Esophagus squamous epithelium (tissue), 5 donors: ENCODE measurements at regions not wholly inside any gene's neighbourhood (a gene's known extent, or its start where the extent isn't known, plus 50 kb on each side); places are given as distances from the start of the nearest gene placed in this dataset.
A peak's percentile ranks its signal among the peaks of the same experiment; 100 is the strongest.

Source experiments
- DNase-seq: peaks from one replicate; lab custom pipeline; 2025; lab: John Stamatoyannopoulos, UW
- H3K27ac ChIP-seq, 4 donors: fragments of 200-600 bp; sonication (generic); one replicate each; pipeline ENCODE4 v1.5.1; 2016 to 2019; ENCODE audit warnings: mild to moderate bottlenecking in 1 of 4
- H3K27me3 ChIP-seq, 4 donors: fragments of 200-600 bp; sonication (generic); 1 replicate in 3 of 4; 2 replicates in 1 of 4; pipeline versions ENCODE4 v1.5.1 to v1.6.0; 2017 to 2021; ENCODE audit warnings: antibody characterized with exemption in 1 of 4
- H3K36me3 ChIP-seq, 3 donors: fragments of 200-600 bp; sonication (generic); one replicate each; pipeline ENCODE4 v1.5.1; 2016 to 2019
- H3K4me1 ChIP-seq, 3 donors: fragments of 200-600 bp; sonication (generic); one replicate each; pipeline ENCODE4 v1.5.1; 2017 to 2019
- H3K4me3 ChIP-seq, 4 donors: fragments of 200-600 bp; sonication (generic); 1 replicate in 3 of 4; 2 replicates in 1 of 4; pipeline ENCODE4 v1.5.1; 2016 to 2019; ENCODE audit warnings: mild to moderate bottlenecking in 2 of 4, moderate library complexity in 1 of 4
- H3K9me3 ChIP-seq, 3 donors: fragments of 200-600 bp; sonication (generic); one replicate each; pipeline ENCODE4 v1.5.1; 2016 to 2019
- POLR2A ChIP-seq, 4 donors: fragments of 450-650 bp; IDR thresholded peaks; one replicate each; pipeline ENCODE4 v1.6.1; 2017; ENCODE audit warnings: antibody characterized with exemption in 4 of 4, mild to moderate bottlenecking in 4 of 4, moderate library complexity in 3 of 4
- WGBS, 2 donors: methylation state at CpG; one replicate each; pipeline ENCODE4 v1.1.5; 2018; 5-methylcytosine and 5-hydroxymethylcytosine counted together
- intact Hi-C: fragments of 100-400 bp; cut with DNase I; formaldehyde crosslinking; loops from one replicate; pipeline ENCODE4 v1.15.0; 2022
- TF ChIP-seq, protein P1 (sequence below), 6 experiments: fragments of 450-650 bp in 4 of 6; fragments of 200-600 bp in 2 of 6; sonication (generic) in 2 of 6; IDR thresholded peaks; one replicate each; pipeline ENCODE4 v1.5.1; 2016 to 2019; ENCODE audit warnings: antibody characterized with exemption in 6 of 6, mild to moderate bottlenecking in 4 of 6, moderate library complexity in 4 of 6
- donor health status: DM: yes; HTN: yes; CAD: no.

DNA sequence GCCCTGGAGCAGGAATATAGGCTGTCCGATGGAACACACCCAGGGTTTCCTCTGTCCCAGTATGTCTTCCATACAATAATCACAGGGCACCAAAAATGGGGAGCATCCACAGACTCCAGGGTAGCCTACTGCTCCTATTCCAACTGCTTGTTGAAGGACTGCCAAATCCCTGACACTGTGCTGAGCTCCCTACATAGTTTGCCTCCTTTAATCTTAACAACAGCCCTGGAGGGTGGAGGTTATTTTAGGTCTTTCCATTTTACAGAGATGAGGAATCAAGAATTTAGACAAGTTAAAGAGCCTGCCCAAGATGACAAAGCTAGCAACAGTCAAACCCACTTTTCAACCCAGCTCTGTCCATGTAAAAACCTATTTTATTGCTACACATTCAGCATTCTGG lies 790.4 kb downstream of the DIAPH3 start:
- no peak for TF ChIP-seq POLR2A (IDR thresholded peaks at IDR 0.05)
- TF ChIP-seq, protein P1, sequence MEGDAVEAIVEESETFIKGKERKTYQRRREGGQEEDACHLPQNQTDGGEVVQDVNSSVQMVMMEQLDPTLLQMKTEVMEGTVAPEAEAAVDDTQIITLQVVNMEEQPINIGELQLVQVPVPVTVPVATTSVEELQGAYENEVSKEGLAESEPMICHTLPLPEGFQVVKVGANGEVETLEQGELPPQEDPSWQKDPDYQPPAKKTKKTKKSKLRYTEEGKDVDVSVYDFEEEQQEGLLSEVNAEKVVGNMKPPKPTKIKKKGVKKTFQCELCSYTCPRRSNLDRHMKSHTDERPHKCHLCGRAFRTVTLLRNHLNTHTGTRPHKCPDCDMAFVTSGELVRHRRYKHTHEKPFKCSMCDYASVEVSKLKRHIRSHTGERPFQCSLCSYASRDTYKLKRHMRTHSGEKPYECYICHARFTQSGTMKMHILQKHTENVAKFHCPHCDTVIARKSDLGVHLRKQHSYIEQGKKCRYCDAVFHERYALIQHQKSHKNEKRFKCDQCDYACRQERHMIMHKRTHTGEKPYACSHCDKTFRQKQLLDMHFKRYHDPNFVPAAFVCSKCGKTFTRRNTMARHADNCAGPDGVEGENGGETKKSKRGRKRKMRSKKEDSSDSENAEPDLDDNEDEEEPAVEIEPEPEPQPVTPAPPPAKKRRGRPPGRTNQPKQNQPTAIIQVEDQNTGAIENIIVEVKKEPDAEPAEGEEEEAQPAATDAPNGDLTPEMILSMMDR (IDR thresholded peaks at IDR 0.05): no peak
- 72% methylated on average over 1 of the region's 1 CpG; no CpG with 5 or more reads in 1 of the 2 donors for WGBS, 2 donors

DNA sequence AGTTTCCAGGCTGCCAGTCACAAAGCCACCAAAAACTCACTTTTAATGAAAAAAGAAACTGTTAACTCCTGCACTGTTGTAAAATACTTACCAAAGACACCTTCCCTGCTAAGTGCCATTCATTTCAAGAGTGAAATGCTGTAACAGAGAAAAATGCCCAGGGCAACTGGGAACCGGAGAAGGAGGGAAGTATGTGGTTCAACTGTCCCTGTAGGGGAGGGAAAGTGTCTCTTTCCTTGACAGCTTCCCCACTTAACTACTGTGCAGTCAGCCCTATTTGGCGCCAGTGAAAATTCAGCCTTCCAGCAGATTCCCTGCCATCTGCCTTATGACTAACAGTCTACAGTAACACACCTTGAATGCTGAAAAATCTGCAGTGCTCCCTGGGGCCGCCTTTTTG lies 789.0 kb downstream of the DIAPH3 start:
- Histone ChIP-seq H3K36me3 (no peaks in the 10 kb centered on the region), H3K4me1 (no peaks in the 10 kb centered on the region), H3K27ac (no peak overlapping the region), H3K9me3 (no peaks in the 10 kb centered on the region), H3K27me3 (no peaks in the 10 kb centered on the region), H3K4me3 (no peak overlapping the region)
- intact Hi-C loops: no loop called here
- no peak for TF ChIP-seq POLR2A (IDR thresholded peaks at IDR 0.05)
- TF ChIP-seq, protein P1 (IDR thresholded peaks at IDR 0.05): no peak
- WGBS, 2 donors: 0 to 71% methylated on average over 1 to 3 of the region's 3 CpGs
- DNase-seq: no peak

More for the DNA sequence above, 790.4 kb downstream of the DIAPH3 start:
- DNase-seq: no peak
- peaks cover 0 to 4% (median 0%) of the 10 kb centered on the region in 3 donors for H3K4me1 ChIP-seq
- no peaks in the 10 kb centered on the region for H3K36me3 ChIP-seq
- intact Hi-C loops: no loop called here
- H3K4me3 ChIP-seq: no peak overlapping the region
- H3K9me3 ChIP-seq: no peaks in the 10 kb centered on the region
- no peak overlapping the region for H3K27ac ChIP-seq
- H3K27me3 ChIP-seq: no peaks in the 10 kb centered on the region

DNA sequence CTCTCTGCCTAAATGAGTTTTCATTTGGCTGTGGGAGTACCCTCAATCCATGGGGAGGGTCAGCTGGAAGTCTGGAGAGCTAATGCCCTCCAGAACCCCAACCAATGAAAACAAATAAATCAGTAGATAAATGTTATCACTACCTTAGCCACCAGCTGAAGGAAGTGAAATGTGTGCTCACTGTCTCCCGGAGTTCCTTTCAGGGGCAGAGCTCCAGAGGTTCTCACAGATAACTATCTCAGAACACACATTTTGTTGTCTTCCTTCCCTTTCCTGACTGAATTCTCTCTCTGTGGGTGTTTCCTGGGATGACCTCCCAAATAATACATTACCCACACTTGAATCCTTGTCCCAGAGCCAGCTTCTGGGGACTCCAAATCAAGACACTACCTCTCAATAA lies 779.6 kb downstream of the DIAPH3 start:
- H3K4me1 ChIP-seq: no peaks in the 10 kb centered on the region
- no peak overlapping the region for H3K4me3 ChIP-seq
- H3K9me3 ChIP-seq: no peaks in the 10 kb centered on the region
- H3K27ac ChIP-seq: no peak overlapping the region
- no peak for DNase-seq
- WGBS, 2 donors: 14 to 24% methylated on average over 1 of the region's 1 CpG
- TF ChIP-seq, protein P1 (IDR thresholded peaks at IDR 0.05): no peak
- no peak for TF ChIP-seq POLR2A (IDR thresholded peaks at IDR 0.05)
- no peaks in the 10 kb centered on the region for H3K27me3 ChIP-seq
- no peaks in the 10 kb centered on the region for H3K36me3 ChIP-seq
- intact Hi-C loops: no loop called here

DNA sequence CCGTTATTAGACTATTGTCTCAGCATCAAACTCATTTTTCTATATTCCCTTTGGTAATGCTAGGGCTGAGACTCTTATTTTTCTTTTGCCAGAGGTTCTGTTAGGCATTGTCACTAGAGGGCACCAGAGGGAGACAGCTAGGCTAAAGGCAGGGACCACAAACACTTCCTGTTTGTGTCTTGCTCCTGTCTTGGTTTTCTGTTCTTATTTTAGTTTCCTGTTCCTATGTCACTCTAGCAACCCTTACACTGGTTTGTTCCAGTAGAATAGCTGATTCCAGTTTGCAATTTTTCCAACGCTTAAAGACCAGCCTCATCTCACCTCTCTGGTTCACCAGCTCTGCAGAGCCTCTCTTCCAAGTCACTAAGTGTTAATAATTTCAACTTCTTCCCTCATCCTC lies 772.0 kb downstream of the DIAPH3 start:
- intact Hi-C loops: loop anchor here (10.0 kb wide), 2 partner anchors 283 to 943 kb away; no protein-coding TSS in a partner anchor
- TF ChIP-seq POLR2A (IDR thresholded peaks at IDR 0.05): no peak
- TF ChIP-seq, protein P1 (IDR thresholded peaks at IDR 0.05): peak; percentile 30 to 76 (median 69)
- no peak for DNase-seq
- no peak overlapping the region for H3K4me3 ChIP-seq
- H3K36me3 ChIP-seq: no peaks in the 10 kb centered on the region
- 21 to 39% methylated on average over 2 of the region's 2 CpGs for WGBS, 2 donors
- H3K27me3 ChIP-seq: no peaks in the 10 kb centered on the region
- no peak overlapping the region for H3K27ac ChIP-seq
- H3K4me1 ChIP-seq: peaks cover 0 to 7% (median 4%) of the 10 kb centered on the region in 3 donors
- H3K9me3 ChIP-seq: no peaks in the 10 kb centered on the region

DNA sequence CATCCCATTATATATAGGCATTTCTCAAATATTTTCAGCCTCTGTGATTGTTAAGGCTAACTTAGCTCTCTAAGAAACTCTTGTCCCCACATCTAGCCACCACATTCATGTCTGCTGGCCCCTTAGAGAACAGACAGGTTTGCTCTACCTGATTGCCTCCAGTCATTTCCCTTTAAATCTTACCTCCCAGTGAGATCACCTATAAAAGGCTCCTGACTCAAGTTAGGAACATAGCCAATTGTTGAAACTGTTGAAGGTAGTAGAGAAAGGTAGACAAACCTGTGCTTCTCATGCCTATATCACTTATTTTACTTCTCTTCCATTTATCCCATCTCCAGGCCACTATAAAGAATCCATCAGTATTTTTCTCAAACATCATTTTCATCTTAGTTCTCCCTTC lies 771.4 kb downstream of the DIAPH3 start:
- H3K4me1 ChIP-seq: peaks cover 0 to 7% (median 4%) of the 10 kb centered on the region in 3 donors
- TF ChIP-seq, protein P1 (IDR thresholded peaks at IDR 0.05): no peak
- TF ChIP-seq POLR2A (IDR thresholded peaks at IDR 0.05): no peak
- intact Hi-C loops: loop anchor here (10.0 kb wide), 2 partner anchors 282 to 942 kb away; no protein-coding TSS in a partner anchor
- no peaks in the 10 kb centered on the region for H3K36me3 ChIP-seq
- H3K9me3 ChIP-seq: no peaks in the 10 kb centered on the region
- no peak overlapping the region for H3K27ac ChIP-seq
- no peak for DNase-seq
- H3K4me3 ChIP-seq: no peak overlapping the region
- no peaks in the 10 kb centered on the region for H3K27me3 ChIP-seq
